Choroid plexus epithelial cell (primary cell): ENCODE measurements at regions not wholly inside any gene's neighbourhood (a gene's known extent, or its start where the extent isn't known, plus 50 kb on each side); places are given as distances from the start of the nearest gene placed in this dataset.
"Not testable (repeated sequence)": the region's sequence is repeated elsewhere in the genome, so short reads cannot be mapped to it uniquely, and the experiment has no call there.

Source experiments
- DNase-seq: peaks from one replicate; pipeline ENCODE4 v3.0.0-alpha.2; 2010; ENCODE audit warnings: low read depth
- H3K4me3 ChIP-seq: 2 replicates; pipeline ENCODE4 v1.5.1; 2011; ENCODE audit warnings: low read depth, mild to moderate bottlenecking, control low read depth, low read length, moderate library complexity
- TF ChIP-seq, protein P1 (sequence below): conservative IDR thresholded peaks from 2 replicates; pipeline ENCODE4 v1.5.1; 2011; ENCODE audit warnings: low read depth, mild to moderate bottlenecking, control low read depth, inconsistent platforms, low read length, moderate library complexity

DNA sequence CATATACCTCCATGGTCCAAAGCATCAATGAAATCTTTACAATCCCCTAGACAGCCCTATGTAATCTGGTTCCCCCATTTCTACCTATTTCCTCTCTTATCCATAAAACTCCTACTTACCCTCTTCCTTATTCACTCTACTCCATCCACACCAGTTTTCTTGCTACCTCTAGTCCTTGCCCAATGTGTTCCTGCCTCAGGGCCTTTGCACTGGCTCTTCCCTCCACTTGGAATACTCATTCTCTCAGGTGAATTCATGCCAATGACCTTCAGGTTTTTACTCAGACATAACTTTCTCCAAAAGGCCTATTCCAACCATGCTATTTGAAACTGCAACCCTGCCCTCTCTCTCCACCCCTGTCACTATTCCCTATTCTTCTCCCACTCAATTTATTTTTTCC, 138.7 kb upstream of the KRR1 start:
- no peak overlapping the region for H3K4me3 ChIP-seq
- TF ChIP-seq, protein P1, sequence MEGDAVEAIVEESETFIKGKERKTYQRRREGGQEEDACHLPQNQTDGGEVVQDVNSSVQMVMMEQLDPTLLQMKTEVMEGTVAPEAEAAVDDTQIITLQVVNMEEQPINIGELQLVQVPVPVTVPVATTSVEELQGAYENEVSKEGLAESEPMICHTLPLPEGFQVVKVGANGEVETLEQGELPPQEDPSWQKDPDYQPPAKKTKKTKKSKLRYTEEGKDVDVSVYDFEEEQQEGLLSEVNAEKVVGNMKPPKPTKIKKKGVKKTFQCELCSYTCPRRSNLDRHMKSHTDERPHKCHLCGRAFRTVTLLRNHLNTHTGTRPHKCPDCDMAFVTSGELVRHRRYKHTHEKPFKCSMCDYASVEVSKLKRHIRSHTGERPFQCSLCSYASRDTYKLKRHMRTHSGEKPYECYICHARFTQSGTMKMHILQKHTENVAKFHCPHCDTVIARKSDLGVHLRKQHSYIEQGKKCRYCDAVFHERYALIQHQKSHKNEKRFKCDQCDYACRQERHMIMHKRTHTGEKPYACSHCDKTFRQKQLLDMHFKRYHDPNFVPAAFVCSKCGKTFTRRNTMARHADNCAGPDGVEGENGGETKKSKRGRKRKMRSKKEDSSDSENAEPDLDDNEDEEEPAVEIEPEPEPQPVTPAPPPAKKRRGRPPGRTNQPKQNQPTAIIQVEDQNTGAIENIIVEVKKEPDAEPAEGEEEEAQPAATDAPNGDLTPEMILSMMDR: no peak
- no peak for DNase-seq

GRCh38 chr12:75648856-75649255, 137.4 kb upstream of the KRR1 start:
- H3K4me3 ChIP-seq: no peak overlapping the region
- TF ChIP-seq, protein P1: no peak
- no peak for DNase-seq

DNA sequence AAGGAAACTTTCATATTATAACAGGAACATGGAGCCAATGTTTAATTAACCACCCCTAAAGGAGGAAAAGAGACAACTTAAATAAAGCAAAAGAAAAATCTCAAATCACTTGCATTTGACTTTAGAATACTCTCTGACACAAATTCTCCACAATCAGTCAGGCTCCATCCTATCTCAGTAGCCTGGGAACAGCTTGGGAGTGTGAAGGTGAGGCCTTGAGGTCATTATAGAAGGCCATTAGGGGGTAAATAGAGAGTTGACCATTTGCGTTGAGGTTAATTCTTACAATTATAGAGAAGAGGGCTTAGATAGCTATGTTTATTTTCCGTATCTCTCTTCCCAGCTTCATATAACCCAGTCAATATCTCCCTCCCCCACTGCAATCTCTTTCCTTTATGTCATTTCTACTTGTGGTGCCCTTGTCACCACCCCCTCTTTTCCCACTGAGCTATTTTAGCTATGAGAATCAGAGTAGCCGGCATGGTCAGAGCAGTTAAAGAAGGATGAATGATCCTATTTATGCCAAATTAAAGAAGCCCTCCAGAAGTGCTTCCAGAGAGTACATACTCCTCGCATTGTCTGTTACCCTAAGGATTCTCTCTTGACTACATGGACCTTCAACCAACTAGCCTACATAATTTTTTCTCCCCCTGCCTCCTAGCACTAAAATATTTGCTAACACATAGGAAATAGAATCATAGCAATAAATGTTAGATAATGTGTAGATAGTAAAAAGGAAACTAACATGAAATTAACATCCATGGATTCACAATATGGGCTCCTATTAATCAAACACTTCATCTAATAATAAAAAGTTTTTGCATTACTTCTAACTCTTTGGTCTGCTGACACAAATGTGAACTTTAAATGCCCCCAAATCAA, 135.2 kb upstream of the KRR1 start:
- TF ChIP-seq, protein P1: no peak
- H3K4me3 ChIP-seq: no peak overlapping the region
- DNase-seq: no peak

DNA sequence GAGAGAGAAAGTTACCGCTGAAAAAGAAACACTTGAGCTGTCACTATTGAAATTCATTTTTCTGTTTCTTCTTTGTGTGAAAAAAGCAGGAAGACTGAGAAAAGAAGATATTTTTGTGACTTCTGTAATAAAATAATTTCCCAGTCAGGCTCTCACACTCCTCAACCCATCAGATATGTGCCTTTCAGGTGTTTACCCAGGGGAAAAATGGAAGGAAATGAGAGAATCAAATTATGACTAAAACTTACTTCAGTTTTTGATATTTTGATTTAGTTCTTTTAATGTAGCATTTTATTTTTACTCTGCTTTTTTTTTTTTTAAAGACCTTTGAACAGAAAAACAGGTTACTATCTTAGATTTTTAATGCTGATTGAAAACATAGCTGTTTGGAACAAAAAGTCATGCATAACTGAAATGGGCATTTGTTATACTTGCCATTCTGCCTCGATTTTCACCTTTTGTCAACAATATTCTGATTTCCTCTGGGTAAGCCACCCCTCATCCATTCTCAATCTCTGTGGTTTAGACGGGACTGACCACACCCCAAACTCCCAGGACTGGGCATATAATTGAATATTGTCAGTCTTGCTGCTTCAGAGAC, 133.2 kb upstream of the KRR1 start:
- DNase-seq: no peak
- TF ChIP-seq, protein P1: no peak
- H3K4me3 ChIP-seq: no peak overlapping the region

- DNase-seq, H3K4me3 ChIP-seq: not testable (repeated sequence)
These were observed 131.7 kb upstream of the KRR1 start for GRCh38 chr12:75643119-75643518.

DNA sequence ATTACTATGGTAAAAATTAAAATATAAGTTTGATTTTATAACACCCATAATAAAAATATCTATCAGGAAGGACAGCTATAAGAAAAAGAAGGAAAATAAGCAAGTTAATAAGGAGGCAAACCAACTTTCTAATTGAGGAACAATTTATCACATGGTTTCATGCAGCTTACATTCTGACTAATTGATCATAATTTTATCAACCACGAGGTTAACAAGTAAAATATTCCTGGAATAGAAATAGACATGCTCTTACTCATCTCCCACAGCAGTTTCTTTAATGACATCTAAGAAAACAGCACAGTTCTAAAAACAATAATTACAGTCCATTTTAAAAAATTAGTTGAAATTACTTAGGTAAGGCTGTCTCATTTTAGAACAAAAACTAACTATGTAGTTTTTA, 130.8 kb upstream of the KRR1 start:
- TF ChIP-seq, protein P1: no peak
- no peak for DNase-seq
- H3K4me3 ChIP-seq: no peak overlapping the region

DNA sequence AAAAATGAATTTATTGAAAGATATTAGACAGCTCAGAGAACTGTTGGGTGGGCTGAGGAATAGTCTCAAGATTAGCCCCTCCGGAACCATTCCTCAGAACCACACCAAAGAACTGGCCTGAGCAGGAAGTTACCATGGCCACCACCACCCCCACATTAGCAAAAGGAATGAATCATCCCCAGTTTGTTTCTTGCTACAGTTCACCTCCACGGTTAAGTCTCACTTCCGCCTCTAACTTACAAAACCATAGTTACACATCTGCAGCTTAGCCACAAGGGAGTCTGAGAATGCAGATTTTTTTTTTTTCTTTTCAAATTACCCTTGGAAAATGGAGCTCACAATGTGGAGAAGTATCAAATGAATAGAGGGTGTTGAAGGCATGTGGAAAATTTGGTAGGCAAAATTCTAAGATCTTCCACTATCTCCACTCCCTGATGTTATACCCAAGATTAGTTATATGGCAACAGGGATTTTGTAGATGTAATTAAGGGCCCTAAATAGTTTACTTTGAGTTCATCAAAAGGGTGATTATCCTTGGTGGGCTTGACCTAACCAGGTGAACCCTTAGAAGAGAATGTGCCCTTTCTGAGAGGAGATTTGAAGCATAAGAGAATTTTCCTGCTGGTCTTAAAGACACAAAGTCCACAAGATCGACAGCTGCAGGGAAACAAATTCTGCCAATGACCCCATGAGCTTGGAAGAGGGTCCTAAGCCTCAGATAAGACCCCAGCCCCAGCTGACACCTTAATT, 129.8 kb upstream of the KRR1 start:
- TF ChIP-seq, protein P1: no peak
- DNase-seq: peak; percentile 97
- no peak overlapping the region for H3K4me3 ChIP-seq
